Neural cell (in vitro differentiated cells): ENCODE measurements at regions not wholly inside any gene's neighbourhood (a gene's known extent, or its start where the extent isn't known, plus 50 kb on each side); places are given as distances from the start of the nearest gene placed in this dataset.

ENCODE experiments used
- H2AFZ ChIP-seq: fragments of 200-600, 300-800 bp; sonication (generic), shearing (Covaris generic); 2 replicates; pipeline ENCODE4 v1.6.0; 2014; ENCODE audit warnings: low read depth, mild to moderate bottlenecking, antibody characterized with exemption, low read length, moderate library complexity
- H3F3A ChIP-seq: fragments of 200-600 bp; shearing (Covaris generic); 2 replicates; pipeline ENCODE4 v1.6.1; 2016; ENCODE audit warnings: mild to moderate bottlenecking, moderate library complexity, mixed read lengths, antibody characterized with exemption, low read length; ENCODE audit not compliant: insufficient read depth, poor library complexity, severe bottlenecking
- H3K27ac ChIP-seq: fragments of 200-600, 300-800 bp; sonication (generic), shearing (Covaris generic); 2 replicates; pipeline ENCODE4 v1.5.1; 2014; ENCODE audit warnings: mild to moderate bottlenecking, low read length, moderate library complexity
- H3K27me3 ChIP-seq: fragments of 300-800, 200-600 bp; sonication (generic), shearing (Covaris generic); 2 replicates; pipeline ENCODE4 v1.6.0; 2014; ENCODE audit warnings: mild to moderate bottlenecking, low read depth, low read length, moderate library complexity; ENCODE audit not compliant: insufficient read depth
- H3K36me3 ChIP-seq: fragments of 300-800, 200-600 bp; sonication (generic), shearing (Covaris generic); 2 replicates; pipeline ENCODE4 v1.5.1; 2014; ENCODE audit warnings: mild to moderate bottlenecking, antibody characterized with exemption, low read length, moderate library complexity; ENCODE audit not compliant: insufficient read depth
- H3K4me2 ChIP-seq: fragments of 300-800, 200-600 bp; sonication (generic), shearing (Covaris generic); 2 replicates; pipeline ENCODE4 v1.6.0; 2014; ENCODE audit warnings: mild to moderate bottlenecking, low read length
- H3K4me3 ChIP-seq: fragments of 300-800, 200-600 bp; sonication (generic), shearing (Covaris generic); 2 replicates; pipeline ENCODE4 v1.5.1; 2014; ENCODE audit warnings: mild to moderate bottlenecking, low read length, moderate library complexity
- H3K79me2 ChIP-seq: fragments of 200-600 bp; shearing (Covaris generic); replicated peaks from 2 replicates; pipeline ENCODE4 v1.6.0; 2014; ENCODE audit warnings: mild to moderate bottlenecking, low read length, moderate library complexity; ENCODE audit not compliant: insufficient read depth
- H3K9ac ChIP-seq: fragments of 300-800, 200-600 bp; sonication (generic), shearing (Covaris generic); 2 replicates; pipeline ENCODE4 v1.6.1; 2016; ENCODE audit warnings: mild to moderate bottlenecking, low read length, mixed read lengths
- H3K9me2 ChIP-seq: fragments of 200-600 bp; shearing (Covaris generic); 2 replicates; pipeline ENCODE4 v1.6.1; 2016; ENCODE audit warnings: mild to moderate bottlenecking, low read length, mixed read lengths; ENCODE audit not compliant: insufficient read depth
- H3K9me3 ChIP-seq: fragments of 200-600, 300-800 bp; sonication (generic), shearing (Covaris generic); 2 replicates; pipeline ENCODE4 v1.6.1; 2016; ENCODE audit warnings: mild to moderate bottlenecking, mixed run types, low read length, moderate library complexity, mixed read lengths
- H4K20me1 ChIP-seq: fragments of 200-600 bp; shearing (Covaris generic); 2 replicates; pipeline ENCODE4 v1.6.1; 2016; ENCODE audit warnings: mild to moderate bottlenecking, mixed run types; ENCODE audit not compliant: insufficient read depth
- CTCF ChIP-seq: fragments of 450-650 bp; IDR thresholded peaks from 2 replicates; pipeline ENCODE4 v1.5.1; 2014; ENCODE audit warnings: antibody characterized with exemption, mild to moderate bottlenecking, moderate library complexity; ENCODE audit not compliant: poor library complexity, severe bottlenecking
- EP300 ChIP-seq: fragments of 450-650 bp; conservative IDR thresholded peaks from 2 replicates; pipeline ENCODE4 v1.6.1; 2014; ENCODE audit warnings: antibody characterized with exemption, mild to moderate bottlenecking, moderate library complexity; ENCODE audit not compliant: poor library complexity, severe bottlenecking
- EZH2 ChIP-seq: fragments of 200-600, 300-800 bp; shearing (Covaris generic), sonication (generic); IDR thresholded peaks from 2 replicates; pipeline ENCODE4 v1.6.1; 2014; ENCODE audit warnings: antibody characterized with exemption, low read length, borderline replicate concordance, mild to moderate bottlenecking; ENCODE audit not compliant: insufficient read depth, poor library complexity, severe bottlenecking
- MXI1 ChIP-seq: fragments of 450-650 bp; conservative IDR thresholded peaks from 2 replicates; pipeline ENCODE4 v1.6.1; 2014; ENCODE audit warnings: antibody characterized with exemption, mild to moderate bottlenecking; ENCODE audit not compliant: poor library complexity, severe bottlenecking
- POLR2AphosphoS5 ChIP-seq: IDR thresholded peaks from 2 replicates; pipeline ENCODE4 v1.6.1; 2012
- RAD21 ChIP-seq: fragments of 450-650 bp; conservative IDR thresholded peaks from 2 replicates; pipeline ENCODE4 v1.6.1; 2014; ENCODE audit warnings: antibody characterized with exemption, mild to moderate bottlenecking, moderate library complexity
- SMC3 ChIP-seq: fragments of 450-650 bp; conservative IDR thresholded peaks from 2 replicates; pipeline ENCODE4 v1.6.1; 2014; ENCODE audit warnings: antibody characterized with exemption, mild to moderate bottlenecking, moderate library complexity; ENCODE audit not compliant: poor library complexity
- TAF1 ChIP-seq: IDR thresholded peaks from 2 replicates; pipeline ENCODE4 v1.6.1; 2012; ENCODE audit warnings: low read depth
- TF ChIP-seq, protein P1 (sequence below): IDR thresholded peaks from 2 replicates; pipeline ENCODE4 v1.6.1; 2012; ENCODE audit warnings: borderline replicate concordance

DNA sequence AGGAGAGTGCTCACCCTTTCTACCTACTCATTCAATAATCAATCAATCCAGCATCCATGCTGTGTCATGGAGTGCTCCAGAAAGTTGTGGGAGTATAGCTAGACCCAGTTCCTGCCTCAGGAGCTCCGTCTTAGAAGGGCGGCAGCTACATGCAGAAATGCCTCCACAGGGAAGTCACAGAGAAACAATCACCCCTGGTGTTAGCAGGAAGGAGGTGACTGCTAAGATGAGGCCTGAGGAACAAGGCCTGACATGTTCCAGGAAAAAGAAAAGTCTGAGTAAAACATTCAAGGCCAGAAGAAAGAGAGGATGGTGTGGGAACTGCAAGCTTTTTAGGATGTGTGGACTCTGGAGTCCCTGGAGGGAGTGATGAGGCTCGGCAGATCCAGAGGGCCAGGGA, 142.5 kb upstream of the MAGI3 start:
- Histone ChIP-seq H3K9ac (no peak overlapping the region), H3K4me2 (no peak overlapping the region), H2AFZ (no peak overlapping the region), H3K36me3 (no peaks in the 10 kb centered on the region), H3K27me3 (no peaks in the 10 kb centered on the region), H3K9me2 (no peaks in the 10 kb centered on the region), H4K20me1 (no peaks in the 10 kb centered on the region), H3K4me3 (no peak overlapping the region), H3K9me3 (no peaks in the 10 kb centered on the region), H3F3A (peaks cover 2% of the 10 kb centered on the region), H3K27ac (no peak overlapping the region), H3K79me2 (no peaks in the 10 kb centered on the region)
- TF ChIP-seq TAF1: no peak
- no peak for TF ChIP-seq MXI1
- TF ChIP-seq EP300: no peak
- no peak for TF ChIP-seq CTCF
- no peak for TF ChIP-seq POLR2AphosphoS5
- TF ChIP-seq, protein P1, sequence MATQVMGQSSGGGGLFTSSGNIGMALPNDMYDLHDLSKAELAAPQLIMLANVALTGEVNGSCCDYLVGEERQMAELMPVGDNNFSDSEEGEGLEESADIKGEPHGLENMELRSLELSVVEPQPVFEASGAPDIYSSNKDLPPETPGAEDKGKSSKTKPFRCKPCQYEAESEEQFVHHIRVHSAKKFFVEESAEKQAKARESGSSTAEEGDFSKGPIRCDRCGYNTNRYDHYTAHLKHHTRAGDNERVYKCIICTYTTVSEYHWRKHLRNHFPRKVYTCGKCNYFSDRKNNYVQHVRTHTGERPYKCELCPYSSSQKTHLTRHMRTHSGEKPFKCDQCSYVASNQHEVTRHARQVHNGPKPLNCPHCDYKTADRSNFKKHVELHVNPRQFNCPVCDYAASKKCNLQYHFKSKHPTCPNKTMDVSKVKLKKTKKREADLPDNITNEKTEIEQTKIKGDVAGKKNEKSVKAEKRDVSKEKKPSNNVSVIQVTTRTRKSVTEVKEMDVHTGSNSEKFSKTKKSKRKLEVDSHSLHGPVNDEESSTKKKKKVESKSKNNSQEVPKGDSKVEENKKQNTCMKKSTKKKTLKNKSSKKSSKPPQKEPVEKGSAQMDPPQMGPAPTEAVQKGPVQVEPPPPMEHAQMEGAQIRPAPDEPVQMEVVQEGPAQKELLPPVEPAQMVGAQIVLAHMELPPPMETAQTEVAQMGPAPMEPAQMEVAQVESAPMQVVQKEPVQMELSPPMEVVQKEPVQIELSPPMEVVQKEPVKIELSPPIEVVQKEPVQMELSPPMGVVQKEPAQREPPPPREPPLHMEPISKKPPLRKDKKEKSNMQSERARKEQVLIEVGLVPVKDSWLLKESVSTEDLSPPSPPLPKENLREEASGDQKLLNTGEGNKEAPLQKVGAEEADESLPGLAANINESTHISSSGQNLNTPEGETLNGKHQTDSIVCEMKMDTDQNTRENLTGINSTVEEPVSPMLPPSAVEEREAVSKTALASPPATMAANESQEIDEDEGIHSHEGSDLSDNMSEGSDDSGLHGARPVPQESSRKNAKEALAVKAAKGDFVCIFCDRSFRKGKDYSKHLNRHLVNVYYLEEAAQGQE: no peak
- TF ChIP-seq RAD21: no peak
- TF ChIP-seq SMC3: no peak
- no peak for TF ChIP-seq EZH2

DNA sequence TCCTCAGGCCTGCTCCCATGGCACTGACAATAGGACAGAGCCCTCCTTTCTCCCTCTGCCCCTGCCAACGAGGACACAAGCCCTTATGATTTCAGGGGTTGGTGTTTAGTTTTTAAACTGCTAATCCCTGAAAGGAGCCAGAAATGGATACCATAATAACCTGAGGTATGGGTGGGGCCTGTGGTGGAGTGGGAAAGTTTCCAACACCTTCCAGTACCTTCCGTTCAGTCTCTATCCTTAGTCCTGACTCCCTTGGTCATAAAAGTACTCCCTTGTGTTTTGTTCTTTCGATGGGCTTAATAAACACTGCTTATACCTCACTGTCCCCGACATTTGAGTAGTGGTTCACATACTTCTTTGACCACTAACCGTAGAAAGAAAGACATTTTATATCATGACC, 141.8 kb upstream of the MAGI3 start:
- no peak overlapping the region for H3K4me2 ChIP-seq
- H3K36me3 ChIP-seq: no peaks in the 10 kb centered on the region
- no peaks in the 10 kb centered on the region for H3K9me3 ChIP-seq
- no peak overlapping the region for H3K9ac ChIP-seq
- TF ChIP-seq, protein P1: no peak
- TF ChIP-seq EZH2 (no peak), CTCF (no peak)
- peaks cover 2% of the 10 kb centered on the region for H3F3A ChIP-seq
- no peak overlapping the region for H3K4me3 ChIP-seq
- H3K79me2 ChIP-seq: no peaks in the 10 kb centered on the region
- H2AFZ ChIP-seq: no peak overlapping the region
- no peaks in the 10 kb centered on the region for H4K20me1 ChIP-seq
- no peaks in the 10 kb centered on the region for H3K27me3 ChIP-seq
- no peaks in the 10 kb centered on the region for H3K9me2 ChIP-seq
- H3K27ac ChIP-seq: no peak overlapping the region
